ENCODE measurements at regions not wholly inside any gene's neighbourhood (a gene's known extent, or its start where the extent isn't known, plus 50 kb on each side); places are given as distances from the start of the nearest gene placed in this dataset.

GRCh38 chr13:70484931-70485330 lies 376.7 kb upstream of the KLHL1 start:
- intact Hi-C loops (cut with micrococcal nuclease): no loop called here
- Histone ChIP-seq H3K36me3 (ENCODE audit: low read depth, low read length) (no peaks in the 10 kb centered on the region), H4K20me1 (ENCODE audit: low read length) (no peaks in the 10 kb centered on the region), H3K4me2 (ENCODE audit: low read length) (no peak overlapping the region), H3K4me3 (ENCODE audit: low read length) (no peak overlapping the region), H3F3A (ENCODE audit: low read length, unreplicated experiment) (no peaks in the 10 kb centered on the region), H3K27me3 (ENCODE audit: low read length) (no peaks in the 10 kb centered on the region), H3K27ac (ENCODE audit: low read length) (no peak overlapping the region), H3K79me2 (ENCODE audit: low read length) (no peaks in the 10 kb centered on the region), H3K9me3 (ENCODE audit: low read length) (no peaks in the 10 kb centered on the region), H3K9ac (ENCODE audit: low read length) (no peak overlapping the region), H2AFZ (ENCODE audit: low read length) (no peak overlapping the region), H3K4me1 (ENCODE audit: insufficient read depth, low read length) (no peaks in the 10 kb centered on the region), H3K9me2 (replicated peaks; ENCODE audit: low read length) (no peaks in the 10 kb centered on the region)
- ChIA-PET CTCF (no interaction called here), POLR2A (ENCODE audit: unreplicated experiment) (no interaction called here)
- no TSS peak for BruUV-seq (replicated peaks)
- no peak for DNase-seq
- ATAC-seq: no peak
- TF ChIP-seq EZH2 (IDR thresholded peaks at IDR 0.05; ENCODE audit: low read length, unreplicated experiment) (no peak), EZH2phosphoT487 (IDR thresholded peaks at IDR 0.05; ENCODE audit: borderline replicate concordance, low read length) (no peak), CTCF (conservative IDR thresholded peaks at IDR 0.05; ENCODE audit: low read depth, low read length) (no peak)

- Histone ChIP-seq H3K27me3 (ENCODE audit: low read length) (no peaks in the 10 kb centered on the region), H3K36me3 (ENCODE audit: low read depth, low read length) (no peaks in the 10 kb centered on the region), H3K9me3 (ENCODE audit: low read length) (no peaks in the 10 kb centered on the region), H4K20me1 (ENCODE audit: low read length) (no peaks in the 10 kb centered on the region), H3K79me2 (ENCODE audit: low read length) (no peaks in the 10 kb centered on the region), H3K27ac (ENCODE audit: low read length) (no peak overlapping the region), H3F3A (ENCODE audit: low read length, unreplicated experiment) (no peaks in the 10 kb centered on the region), H3K9ac (ENCODE audit: low read length) (no peak overlapping the region), H3K4me1 (ENCODE audit: insufficient read depth, low read length) (no peaks in the 10 kb centered on the region), H3K9me2 (replicated peaks; ENCODE audit: low read length) (no peaks in the 10 kb centered on the region), H3K4me2 (ENCODE audit: low read length) (no peak overlapping the region), H2AFZ (ENCODE audit: low read length) (no peak overlapping the region), H3K4me3 (ENCODE audit: low read length) (no peak overlapping the region)
- no peak for ATAC-seq
- intact Hi-C loops (cut with micrococcal nuclease): no loop called here
- POLR2A ChIA-PET (ENCODE audit: unreplicated experiment): no interaction called here
- no TSS peak for BruUV-seq (replicated peaks)
- TF ChIP-seq CTCF (conservative IDR thresholded peaks at IDR 0.05; ENCODE audit: low read depth, low read length) (no peak), EZH2 (IDR thresholded peaks at IDR 0.05; ENCODE audit: low read length, unreplicated experiment) (no peak), EZH2phosphoT487 (IDR thresholded peaks at IDR 0.05; ENCODE audit: borderline replicate concordance, low read length) (no peak)
- CTCF ChIA-PET: no interaction called here
- DNase-seq: no peak
Observed at GRCh38 chr13:70483599-70484276, 375.5 kb upstream of the KLHL1 start.

GRCh38 chr13:70473907-70474306 lies 365.7 kb upstream of the KLHL1 start:
- Histone ChIP-seq H3K9me2 (replicated peaks; ENCODE audit: low read length) (no peaks in the 10 kb centered on the region), H4K20me1 (ENCODE audit: low read length) (no peaks in the 10 kb centered on the region), H3K79me2 (ENCODE audit: low read length) (no peaks in the 10 kb centered on the region), H3F3A (ENCODE audit: low read length, unreplicated experiment) (no peaks in the 10 kb centered on the region), H3K36me3 (ENCODE audit: low read depth, low read length) (no peaks in the 10 kb centered on the region), H3K4me2 (ENCODE audit: low read length) (no peak overlapping the region), H3K4me3 (ENCODE audit: low read length) (no peak overlapping the region), H2AFZ (ENCODE audit: low read length) (no peak overlapping the region), H3K27ac (ENCODE audit: low read length) (no peak overlapping the region), H3K27me3 (ENCODE audit: low read length) (no peaks in the 10 kb centered on the region), H3K4me1 (ENCODE audit: insufficient read depth, low read length) (no peaks in the 10 kb centered on the region), H3K9ac (ENCODE audit: low read length) (no peak overlapping the region), H3K9me3 (ENCODE audit: low read length) (no peaks in the 10 kb centered on the region)
- no peak for TF ChIP-seq EZH2phosphoT487 (IDR thresholded peaks at IDR 0.05; ENCODE audit: borderline replicate concordance, low read length)
- ATAC-seq (no peak), DNase-seq (no peak)
- POLR2A ChIA-PET (ENCODE audit: unreplicated experiment): no interaction called here
- CTCF ChIA-PET: no interaction called here
- BruUV-seq (replicated peaks): no TSS peak
- intact Hi-C loops (cut with micrococcal nuclease): no loop called here
